HepG2 (cell line): ENCODE measurements at regions not wholly inside any gene's neighbourhood (a gene's known extent, or its start where the extent isn't known, plus 50 kb on each side); places are given as distances from the start of the nearest gene placed in this dataset.

Experiments used
- ATAC-seq: fragments of 200-7000 bp; cut with Tn5 transposase; 3 replicates; pipeline ENCODE4 v1.9.1; 2020; ENCODE audit warnings: mild to moderate bottlenecking, moderate library complexity
- BruUV-seq: library from RNA; stranded (reverse); fragments of 400-500 nt; replicated peaks from 2 replicates; lab custom pipeline; 2021; lab: Mats Ljungman, UMichigan
- CTCF ChIA-PET: fragments of 300-600 bp; formaldehyde crosslinking; extraction: SDS; loops from one replicate; lab custom pipeline; 2021; ENCODE audit warnings: low total read pairs, inconsistent platforms, low intra/inter-chr PET ratio; lab: Yijun Ruan, JAX
- POLR2A ChIA-PET: fragments of 350-600 bp; sonication (Branson Sonifier 250); formaldehyde crosslinking; loops from one replicate; lab custom pipeline; 2020; ENCODE audit warnings: antibody characterized with exemption, inconsistent platforms; lab: Yijun Ruan, JAX
- DNase-seq: peaks from one replicate; pipeline ENCODE4 v3.0.0-alpha.2; 2015; ENCODE audit warnings: low spot score
- FAIRE-seq: peaks from 3 replicates; lab custom pipeline; 2011; peaks lifted over from hg19 to GRCh38; lab: Jason Lieb, UNC
- H2AFZ ChIP-seq: one replicate; pipeline ENCODE4 v1.6.1; 2011; ENCODE audit warnings: low read length, inconsistent platforms
- H3K27ac ChIP-seq: fragments of 300-600 bp; 3 replicates; pipeline ENCODE4 v1.8.0; 2011; ENCODE audit warnings: mixed run types, mild to moderate bottlenecking, mixed read lengths, low read length, inconsistent platforms; ENCODE audit not compliant: insufficient read depth; ENCODE audit errors: extremely low read length
- H3K27me3 ChIP-seq, 2 experiments: fragments of 200-600 bp in 1 of 2; 2 replicates in 1 of 2; 3 replicates in 1 of 2; pipeline versions ENCODE4 v1.6.0 to v1.8.0; 2011; ENCODE audit warnings: low read length in 2 of 2, mild to moderate bottlenecking in 2 of 2, moderate library complexity in 2 of 2, inconsistent platforms in 1 of 2; ENCODE audit not compliant: insufficient read depth in 2 of 2, control insufficient read depth in 1 of 2
- H3K36me3 ChIP-seq, 2 experiments: fragments of 200-600 bp in 1 of 2; replicated peaks in 1 of 2; 2 replicates in 1 of 2; 3 replicates in 1 of 2; pipeline versions ENCODE4 v1.5.1 to v1.8.0; 2011; ENCODE audit warnings: low read length in 2 of 2, inconsistent platforms in 1 of 2; ENCODE audit not compliant: insufficient read depth in 2 of 2, control insufficient read depth in 1 of 2
- H3K4me1 ChIP-seq: 2 replicates; pipeline ENCODE4 v1.5.1; 2012; ENCODE audit warnings: low read length, inconsistent platforms; ENCODE audit not compliant: insufficient read depth
- H3K4me2 ChIP-seq: 2 replicates; pipeline ENCODE4 v1.6.0; 2011; ENCODE audit warnings: low read depth, low read length, inconsistent platforms
- H3K4me3 ChIP-seq, 3 experiments: fragments of 200-600 bp in 1 of 3; sonication (generic), shearing (Covaris generic) in 1 of 3; replicated peaks in 1 of 3; 2 replicates each; pipeline ENCODE4 v1.5.1; 2011 to 2016; ENCODE audit warnings: low read length in 3 of 3, inconsistent platforms in 2 of 3, low read depth in 2 of 3, mild to moderate bottlenecking in 2 of 3, control low read depth in 1 of 3, mixed read lengths in 1 of 3; ENCODE audit not compliant: insufficient read depth in 1 of 3
- H3K79me2 ChIP-seq: one replicate; pipeline ENCODE4 v1.6.1; 2011; ENCODE audit warnings: low read length, inconsistent platforms; ENCODE audit not compliant: insufficient read depth
- H3K9ac ChIP-seq: 2 replicates; pipeline ENCODE4 v1.6.0; 2011; ENCODE audit warnings: mild to moderate bottlenecking, low read depth, low read length, inconsistent platforms; ENCODE audit not compliant: insufficient read depth
- H3K9me3 ChIP-seq: 2 replicates; pipeline ENCODE4 v1.5.1; 2012; ENCODE audit warnings: mild to moderate bottlenecking, low read length
- H4K20me1 ChIP-seq: 2 replicates; pipeline ENCODE4 v1.6.0; 2011; ENCODE audit warnings: inconsistent platforms, mild to moderate bottlenecking, low read length, moderate library complexity; ENCODE audit not compliant: insufficient read depth
- AGO1 ChIP-seq: fragments of 200-400 bp; formaldehyde crosslinking; IDR thresholded peaks from 2 replicates; pipeline ENCODE4 v1.6.1; 2017; ENCODE audit warnings: mild to moderate bottlenecking, low read depth, low read length, moderate library complexity; ENCODE audit not compliant: poor library complexity, severe bottlenecking
- BCL6 ChIP-seq: IDR thresholded peaks from 2 replicates; pipeline ENCODE4 v1.6.1; 2016; ENCODE audit warnings: missing genetic modification reagents, missing compliant biosample characterization
- CEBPB ChIP-seq: IDR thresholded peaks from 2 replicates; pipeline ENCODE4 v1.6.1; 2011; ENCODE audit warnings: low read depth, low read length, improper control_type of control experiment, borderline replicate concordance
- CENPT ChIP-seq: sonication (generic); formaldehyde crosslinking; IDR thresholded peaks from 2 replicates; pipeline ENCODE4 v1.8.0; 2022; ENCODE audit warnings: low read depth, mild to moderate bottlenecking, moderate library complexity, missing genetic modification reagents
- HIC2 ChIP-seq: sonication (generic); formaldehyde crosslinking; IDR thresholded peaks from 2 replicates; pipeline ENCODE4 v1.9.0; 2022; ENCODE audit warnings: low read depth, missing genetic modification reagents
- HNF4A ChIP-seq: sonication (generic); formaldehyde crosslinking; IDR thresholded peaks from 2 replicates; pipeline ENCODE4 v1.4.0; 2020; ENCODE audit warnings: missing genetic modification reagents
- HNF4G ChIP-seq, 2 experiments: sonication (generic) in 1 of 2; formaldehyde crosslinking in 1 of 2; IDR thresholded peaks; 2 replicates each; pipeline versions ENCODE4 v1.4.0 to v1.6.1; 2011 to 2020; ENCODE audit warnings: borderline replicate concordance in 2 of 2, low read depth in 2 of 2, mild to moderate bottlenecking in 2 of 2, low read length in 1 of 2, missing genetic modification reagents in 1 of 2, moderate library complexity in 1 of 2
- MXD1 ChIP-seq: sonication (generic); formaldehyde crosslinking; IDR thresholded peaks from 2 replicates; pipeline ENCODE4 v1.4.0; 2020; ENCODE audit warnings: mild to moderate bottlenecking, missing genetic modification reagents
- NCOR1 ChIP-seq: fragments of 200-600 bp; sonication (generic); IDR thresholded peaks from 2 replicates; pipeline ENCODE4 v1.7.0; 2017; ENCODE audit warnings: antibody characterized with exemption, low read length, borderline replicate concordance
- NFIB ChIP-seq: sonication (generic); formaldehyde crosslinking; IDR thresholded peaks from 2 replicates; pipeline ENCODE4 v1.9.0; 2021; ENCODE audit warnings: missing genetic modification reagents, mild to moderate bottlenecking, borderline replicate concordance
- POLR2AphosphoS2 ChIP-seq: IDR thresholded peaks from 2 replicates; pipeline ENCODE4 v1.6.1; 2011; ENCODE audit warnings: low read depth, low read length, improper control_type of control experiment
- SETDB1 ChIP-seq: sonication (generic); formaldehyde crosslinking; IDR thresholded peaks from 2 replicates; pipeline ENCODE4 v1.5.1; 2020; ENCODE audit warnings: missing genetic modification reagents, mild to moderate bottlenecking, borderline replicate concordance
- ZNF652 ChIP-seq: IDR thresholded peaks from 2 replicates; pipeline ENCODE4 v1.6.1; 2016; ENCODE audit warnings: low read depth, borderline replicate concordance
- ZNF691 ChIP-seq: sonication (generic); formaldehyde crosslinking; IDR thresholded peaks from 2 replicates; pipeline ENCODE4 v1.4.0; 2020; ENCODE audit warnings: missing genetic modification reagents, low read depth, mild to moderate bottlenecking, borderline replicate concordance
- WGBS: methylation state at CpG from one replicate; pipeline ENCODE4 v1.1.6; 2017; ENCODE audit warnings: low lambda C conversion rate; 5-methylcytosine and 5-hydroxymethylcytosine counted together
- in situ Hi-C: cut with HindIII; loops from 2 replicates; pipeline ENCODE4 v1.10.0; 2017; ENCODE audit warnings: low pct_unique_long_range_greater_than_20kb; ENCODE audit not compliant: extremely low pct_ligation_motif_present
- intact Hi-C: fragments of 100-400 bp; cut with micrococcal nuclease; formaldehyde crosslinking; loops from one replicate; pipeline ENCODE4 v1.10.0; 2022; ENCODE audit not compliant: unreplicated experiment

- Histone ChIP-seq H3K9ac (no peak overlapping the region), H3K27ac (no peak overlapping the region), H4K20me1 (no peaks in the 10 kb centered on the region), H3K36me3 (no peaks in the 10 kb centered on the region), H3K4me3 (no peak overlapping the region), H3K4me2 (no peak overlapping the region), H3K79me2 (no peaks in the 10 kb centered on the region), H3K27me3 (no peaks in the 10 kb centered on the region), H3K9me3 (no peaks in the 10 kb centered on the region), H2AFZ (no peak overlapping the region), H3K4me1 (no peaks in the 10 kb centered on the region)
- in situ Hi-C loops, result no loop called here
- intact Hi-C loops, result no loop called here
- no peak for TF ChIP-seq SETDB1 (CRISPR knock-in tag)
- TF ChIP-seq HNF4A (CRISPR knock-in tag), result peak; percentile 54
- TF ChIP-seq ZNF652, result no peak
- TF ChIP-seq HNF4G (IDR thresholded peaks at IDR 0.05; ENCODE audit: borderline replicate concordance, low read depth, low read length), result peak; percentile 35; the same call in 1 of the 2 replicates
- TF ChIP-seq HNF4G (CRISPR knock-in tag; IDR thresholded peaks at IDR 0.05; ENCODE audit: borderline replicate concordance, low read depth), result no peak
- TF ChIP-seq BCL6 (CRISPR knock-in tag), result no peak
- peak; percentile 41; the same call in 1 of the 2 replicates for TF ChIP-seq CEBPB
- TF ChIP-seq NCOR1, result 0 out of 2 replicates have a peak, but pooled peaks have one; percentile 23
- BruUV-seq, result no TSS peak
- CTCF ChIA-PET, result no interaction called here
- DNase-seq (no peak), FAIRE-seq (no peak), ATAC-seq (peak; percentile 57)
- 0% methylated on average over 2 of the region's 2 CpGs for WGBS
- POLR2A ChIA-PET, result no interaction called here
Measured at GRCh38 chr4:145290955-145291354, 110.6 kb upstream of the OTUD4 start.

GRCh38 chr4:145289403-145290076, 109.2 kb upstream of the OTUD4 start:
- FAIRE-seq, result no peak
- Histone ChIP-seq H2AFZ (no peak overlapping the region), H3K79me2 (no peaks in the 10 kb centered on the region), H3K9ac (no peak overlapping the region), H3K4me1 (no peaks in the 10 kb centered on the region), H3K27me3 (no peaks in the 10 kb centered on the region), H3K36me3 (no peaks in the 10 kb centered on the region), H3K9me3 (no peaks in the 10 kb centered on the region), H3K4me3 (no peak overlapping the region), H3K4me2 (no peak overlapping the region), H4K20me1 (no peaks in the 10 kb centered on the region), H3K27ac (no peak overlapping the region)
- ChIA-PET POLR2A (no interaction called here), CTCF (no interaction called here)
- intact Hi-C loops, result no loop called here
- DNase-seq, result no peak
- in situ Hi-C loops, result no loop called here
- no peak for ATAC-seq
- no TSS peak for BruUV-seq
- no peak for TF ChIP-seq MXD1 (CRISPR knock-in tag)
- TF ChIP-seq HIC2 (CRISPR knock-in tag), result no peak
- TF ChIP-seq NFIB (CRISPR knock-in tag), result no peak
- no peak for TF ChIP-seq ZNF691 (CRISPR knock-in tag)
- no peak for TF ChIP-seq AGO1
- TF ChIP-seq CENPT (CRISPR knock-in tag), result no peak
- no peak for TF ChIP-seq POLR2AphosphoS2
- 2% methylated on average over 3 of the region's 3 CpGs for WGBS
